Panc1 (cell line): ENCODE measurements at regions not wholly inside any gene's neighbourhood (a gene's known extent, or its start where the extent isn't known, plus 50 kb on each side); places are given as distances from the start of the nearest gene placed in this dataset.

Experiments
- ATAC-seq: fragments of 200-7000 bp; cut with Tn5 transposase; 2 replicates; pipeline ENCODE4 v1.9.1; 2020; ENCODE audit warnings: mild to moderate bottlenecking, moderate library complexity
- BruUV-seq: library from RNA; stranded (reverse); fragments of 400-500 nt; replicated peaks from 2 replicates; lab custom pipeline; 2021; lab: Mats Ljungman, UMichigan
- CTCF ChIA-PET: fragments of 300-600 bp; sonication (Branson Sonifier 250); formaldehyde crosslinking; loops from one replicate; lab custom pipeline; 2022; ENCODE audit warnings: antibody characterized with exemption; lab: Charles Lee
- POLR2A ChIA-PET: fragments of 300-600 bp; sonication (Branson Sonifier 250); formaldehyde crosslinking; loops from one replicate; lab custom pipeline; 2022; ENCODE audit warnings: antibody characterized with exemption; lab: Charles Lee
- DNase-seq: peaks from one replicate; pipeline ENCODE4 v3.0.0-alpha.2; 2010; ENCODE audit warnings: low read depth, low spot score
- H3K27ac ChIP-seq: 2 replicates; pipeline ENCODE4 v1.5.1; 2011; ENCODE audit warnings: mild to moderate bottlenecking, low read length, inconsistent platforms
- H3K27me3 ChIP-seq: fragments of 200-500 bp; sonication (Bioruptor generic); 2 replicates; pipeline ENCODE4 v1.6.0; 2014; ENCODE audit warnings: low read length, inconsistent platforms; ENCODE audit not compliant: control insufficient read depth, insufficient read depth
- H3K36me3 ChIP-seq: fragments of 200-500 bp; sonication (Bioruptor generic); 2 replicates; pipeline ENCODE4 v1.5.1; 2014; ENCODE audit warnings: inconsistent platforms, mild to moderate bottlenecking, low read length, moderate library complexity; ENCODE audit not compliant: control insufficient read depth, insufficient read depth
- H3K4me1 ChIP-seq: 2 replicates; pipeline ENCODE4 v1.5.1; 2011; ENCODE audit warnings: inconsistent platforms, mild to moderate bottlenecking, low read length, moderate library complexity; ENCODE audit not compliant: control insufficient read depth, insufficient read depth
- H3K4me3 ChIP-seq, 2 experiments: 2 replicates each; pipeline ENCODE4 v1.5.1; 2011 to 2012; ENCODE audit warnings: low read depth in 2 of 2, low read length in 2 of 2, mild to moderate bottlenecking in 2 of 2, inconsistent platforms in 1 of 2, moderate library complexity in 1 of 2
- H3K9me3 ChIP-seq: fragments of 200-500 bp; sonication (Bioruptor generic); 2 replicates; pipeline ENCODE4 v1.5.1; 2014; ENCODE audit warnings: low read depth, mild to moderate bottlenecking, inconsistent platforms, low read length, moderate library complexity; ENCODE audit not compliant: control insufficient read depth, insufficient read depth
- POLR2AphosphoS5 ChIP-seq: IDR thresholded peaks from 2 replicates; pipeline ENCODE4 v1.6.1; 2012; ENCODE audit warnings: mild to moderate bottlenecking, low read depth, low read length, moderate library complexity
- REST ChIP-seq, 2 experiments: IDR thresholded peaks; 2 replicates each; pipeline ENCODE4 v1.6.1; 2011 to 2012; ENCODE audit warnings: low read depth in 2 of 2, control low read depth in 1 of 2, low read length in 1 of 2, mild to moderate bottlenecking in 1 of 2, moderate library complexity in 1 of 2; ENCODE audit not compliant: insufficient read depth in 1 of 2
- SIN3A ChIP-seq: IDR thresholded peaks from 2 replicates; pipeline ENCODE4 v1.6.1; 2012; ENCODE audit warnings: low read depth, mild to moderate bottlenecking, low read length, moderate library complexity, borderline replicate concordance; ENCODE audit not compliant: insufficient read depth
- TCF7L2 ChIP-seq: IDR thresholded peaks from 2 replicates; pipeline ENCODE4 v1.6.1; 2011; ENCODE audit warnings: mild to moderate bottlenecking, low read depth, low read length, inconsistent platforms
- in situ Hi-C: cut with HindIII; loops from 2 replicates; pipeline ENCODE4 v1.10.0; 2016; ENCODE audit warnings: low sequenced_read_pairs, low pct_unique_long_range_greater_than_20kb
- intact Hi-C: fragments of 100-400 bp; cut with micrococcal nuclease; formaldehyde crosslinking; loops from one replicate; pipeline ENCODE4 v1.10.0; 2022; ENCODE audit not compliant: unreplicated experiment
- TF ChIP-seq, protein P1 (sequence below): fragments of 450-650 bp; IDR thresholded peaks from 2 replicates; pipeline ENCODE4 v1.5.1; 2017; ENCODE audit warnings: mild to moderate bottlenecking

DNA sequence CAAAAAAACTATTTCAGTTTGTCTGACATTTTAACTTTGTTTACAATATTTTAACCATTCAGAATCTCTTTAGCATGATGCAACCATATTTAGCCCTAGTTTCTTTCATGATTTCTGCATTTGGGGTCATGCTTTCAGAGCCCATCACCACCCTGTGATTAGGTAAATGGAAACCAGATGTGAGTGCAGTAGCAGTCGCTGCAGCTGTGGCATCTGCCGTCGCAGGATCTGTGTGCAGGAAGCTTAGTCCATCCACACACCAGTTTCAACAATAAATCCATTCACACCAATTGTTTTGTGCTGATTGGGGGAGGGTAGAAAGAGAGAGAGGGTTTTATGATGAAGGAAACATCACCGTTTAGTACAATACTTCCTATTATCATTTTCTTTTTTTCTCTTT, 130.5 kb downstream of the CPEB2 start:
- DNase-seq (no peak), ATAC-seq (no peak)
- CTCF ChIA-PET = no interaction called here
- no TSS peak for BruUV-seq
- no peak overlapping the region for H3K27ac ChIP-seq
- no peaks in the 10 kb centered on the region for H3K36me3 ChIP-seq
- in situ Hi-C loops = no loop called here
- intact Hi-C loops = no loop called here
- H3K4me3 ChIP-seq = no peak overlapping the region
- no peaks in the 10 kb centered on the region for H3K9me3 ChIP-seq
- TF ChIP-seq SIN3A = no peak
- TF ChIP-seq REST (IDR thresholded peaks at IDR 0.05; ENCODE audit: insufficient read depth in 1 of 2, low read depth in 2 of 2, low read length in 1 of 2) = no peak
- no peak for TF ChIP-seq TCF7L2
- no peak for TF ChIP-seq POLR2AphosphoS5
- TF ChIP-seq, protein P1, sequence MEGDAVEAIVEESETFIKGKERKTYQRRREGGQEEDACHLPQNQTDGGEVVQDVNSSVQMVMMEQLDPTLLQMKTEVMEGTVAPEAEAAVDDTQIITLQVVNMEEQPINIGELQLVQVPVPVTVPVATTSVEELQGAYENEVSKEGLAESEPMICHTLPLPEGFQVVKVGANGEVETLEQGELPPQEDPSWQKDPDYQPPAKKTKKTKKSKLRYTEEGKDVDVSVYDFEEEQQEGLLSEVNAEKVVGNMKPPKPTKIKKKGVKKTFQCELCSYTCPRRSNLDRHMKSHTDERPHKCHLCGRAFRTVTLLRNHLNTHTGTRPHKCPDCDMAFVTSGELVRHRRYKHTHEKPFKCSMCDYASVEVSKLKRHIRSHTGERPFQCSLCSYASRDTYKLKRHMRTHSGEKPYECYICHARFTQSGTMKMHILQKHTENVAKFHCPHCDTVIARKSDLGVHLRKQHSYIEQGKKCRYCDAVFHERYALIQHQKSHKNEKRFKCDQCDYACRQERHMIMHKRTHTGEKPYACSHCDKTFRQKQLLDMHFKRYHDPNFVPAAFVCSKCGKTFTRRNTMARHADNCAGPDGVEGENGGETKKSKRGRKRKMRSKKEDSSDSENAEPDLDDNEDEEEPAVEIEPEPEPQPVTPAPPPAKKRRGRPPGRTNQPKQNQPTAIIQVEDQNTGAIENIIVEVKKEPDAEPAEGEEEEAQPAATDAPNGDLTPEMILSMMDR = no peak
- no peaks in the 10 kb centered on the region for H3K4me1 ChIP-seq
- H3K27me3 ChIP-seq = no peaks in the 10 kb centered on the region
- POLR2A ChIA-PET = no interaction called here

DNA sequence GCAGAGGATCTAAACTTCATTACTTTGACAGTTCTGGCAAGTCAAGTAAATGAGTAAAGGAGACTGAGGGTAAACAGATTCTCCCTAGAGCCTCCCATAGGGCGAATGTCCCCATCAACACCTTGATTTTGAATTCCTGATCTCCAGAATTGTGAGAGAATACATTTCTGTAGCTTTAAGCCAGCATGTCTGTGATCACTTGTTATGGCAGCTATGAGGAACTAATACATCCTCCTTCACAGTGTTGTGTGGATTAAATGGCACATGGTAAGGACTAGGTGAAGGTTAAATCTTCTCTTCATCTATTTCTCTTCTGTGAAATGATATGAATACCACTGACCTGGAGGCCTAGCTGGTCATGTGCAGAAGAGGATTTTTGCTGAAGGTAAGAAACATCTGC, 137.3 kb downstream of the CPEB2 start:
- Histone ChIP-seq H3K4me1 (no peaks in the 10 kb centered on the region), H3K9me3 (no peaks in the 10 kb centered on the region), H3K4me3 (no peak overlapping the region), H3K27me3 (no peaks in the 10 kb centered on the region), H3K36me3 (no peaks in the 10 kb centered on the region), H3K27ac (no peak overlapping the region)
- TF ChIP-seq POLR2AphosphoS5 = no peak
- TF ChIP-seq REST (IDR thresholded peaks at IDR 0.05; ENCODE audit: insufficient read depth in 1 of 2, low read depth in 2 of 2, low read length in 1 of 2) = no peak
- TF ChIP-seq TCF7L2 = no peak
- TF ChIP-seq, protein P1 = no peak
- TF ChIP-seq SIN3A = no peak
- ATAC-seq = no peak
- intact Hi-C loops = no loop called here
- POLR2A ChIA-PET = no interaction called here
- in situ Hi-C loops = no loop called here
- no peak for DNase-seq
- BruUV-seq = no TSS peak
- CTCF ChIA-PET = no interaction called here
